Mesodermal cell (in vitro differentiated cells): ENCODE measurements at regions not wholly inside any gene's neighbourhood (a gene's known extent, or its start where the extent isn't known, plus 50 kb on each side); places are given as distances from the start of the nearest gene placed in this dataset.

ENCODE experiments used
- H3K27ac ChIP-seq: 2 replicates; pipeline ENCODE4 v1.7.0; 2013; ENCODE audit warnings: mild to moderate bottlenecking, low read depth, low read length, moderate library complexity; ENCODE audit not compliant: severe bottlenecking
- H3K36me3 ChIP-seq: 2 replicates; pipeline ENCODE4 v1.7.1; 2013; ENCODE audit warnings: mild to moderate bottlenecking, low read length, moderate library complexity; ENCODE audit not compliant: control insufficient read depth, insufficient read depth
- H3K4me1 ChIP-seq: one replicate; pipeline ENCODE4 v1.7.1; 2013; ENCODE audit warnings: mild to moderate bottlenecking, low read length; ENCODE audit not compliant: insufficient read depth, control insufficient read depth, poor library complexity, severe bottlenecking
- H3K4me3 ChIP-seq: 2 replicates; pipeline ENCODE4 v1.7.0; 2013; ENCODE audit warnings: low read length, control low read depth, mild to moderate bottlenecking; ENCODE audit not compliant: insufficient read depth, poor library complexity, severe bottlenecking; ENCODE audit errors: extremely low read depth
- H3K9me3 ChIP-seq: 2 replicates; pipeline ENCODE4 v1.7.1; 2013; ENCODE audit warnings: mild to moderate bottlenecking, low read length, moderate library complexity; ENCODE audit not compliant: control insufficient read depth
- WGBS, 2 experiments: methylation state at CpG; one replicate each; pipeline ENCODE4 v1.1.5; 2013; ENCODE audit warnings: missing lambda C conversion rate in 2 of 2; ENCODE audit not compliant: insufficient coverage in 2 of 2; 5-methylcytosine and 5-hydroxymethylcytosine counted together

- Histone ChIP-seq H3K36me3 (no peaks in the 10 kb centered on the region), H3K4me3 (no peak overlapping the region), H3K27ac (no peak overlapping the region), H3K9me3 (no peaks in the 10 kb centered on the region), H3K4me1 (no peaks in the 10 kb centered on the region)
- WGBS, 2 experiments: no CpG with 5 or more reads among the region's 2 CpGs
Measured at GRCh38 chr2:180161415-180161814, 154.3 kb upstream of the CWC22 start.

GRCh38 chr2:180159921-180160320 lies 152.8 kb upstream of the CWC22 start:
- no peak overlapping the region for H3K27ac ChIP-seq
- no peaks in the 10 kb centered on the region for H3K4me1 ChIP-seq
- no peaks in the 10 kb centered on the region for H3K36me3 ChIP-seq
- no CpG with 5 or more reads among the region's 2 CpGs for WGBS, 2 experiments
- H3K9me3 ChIP-seq: no peaks in the 10 kb centered on the region
- H3K4me3 ChIP-seq: no peak overlapping the region

GRCh38 chr2:180158961-180159360 lies 151.9 kb upstream of the CWC22 start:
- H3K36me3 ChIP-seq: no peaks in the 10 kb centered on the region

GRCh38 chr2:180156651-180157050 lies 149.6 kb upstream of the CWC22 start:
- Histone ChIP-seq H3K4me1 (no peaks in the 10 kb centered on the region), H3K27ac (no peak overlapping the region), H3K36me3 (no peaks in the 10 kb centered on the region), H3K4me3 (no peak overlapping the region), H3K9me3 (no peaks in the 10 kb centered on the region)

More at GRCh38 chr2:180158961-180159360, 151.9 kb upstream of the CWC22 start:
- no peaks in the 10 kb centered on the region for H3K4me1 ChIP-seq
- H3K4me3 ChIP-seq: no peak overlapping the region
- no peaks in the 10 kb centered on the region for H3K9me3 ChIP-seq
- WGBS, 2 experiments: no CpG with 5 or more reads among the region's 2 CpGs
- no peak overlapping the region for H3K27ac ChIP-seq

GRCh38 chr2:180150606-180151005 lies 143.5 kb upstream of the CWC22 start:
- H3K27ac ChIP-seq: no peak overlapping the region
- whole genome bisulfite sequencing, 2 experiments: no CpG with 5 or more reads among the region's 1 CpG
- no peaks in the 10 kb centered on the region for H3K9me3 ChIP-seq
- H3K4me3 ChIP-seq: no peak overlapping the region
- H3K36me3 ChIP-seq: no peaks in the 10 kb centered on the region
- no peaks in the 10 kb centered on the region for H3K4me1 ChIP-seq

- no CpG with 5 or more reads among the region's 2 CpGs for WGBS, 2 experiments
- Histone ChIP-seq H3K36me3 (no peaks in the 10 kb centered on the region), H3K4me1 (no peaks in the 10 kb centered on the region), H3K27ac (no peak overlapping the region), H3K9me3 (no peaks in the 10 kb centered on the region), H3K4me3 (no peak overlapping the region)
Measured at GRCh38 chr2:180146541-180146940, 139.4 kb upstream of the CWC22 start.

GRCh38 chr2:180146114-180146513 lies 139.0 kb upstream of the CWC22 start:
- Histone ChIP-seq H3K9me3 (no peaks in the 10 kb centered on the region), H3K36me3 (no peaks in the 10 kb centered on the region), H3K27ac (no peak overlapping the region), H3K4me3 (no peak overlapping the region), H3K4me1 (no peaks in the 10 kb centered on the region)
- WGBS, 2 experiments: no CpG with 5 or more reads among the region's 1 CpG

- H3K4me1 ChIP-seq: no peaks in the 10 kb centered on the region
- 77 to 100% methylated on average over 1 to 2 of the region's 5 CpGs for WGBS, 2 experiments
Measured at GRCh38 chr2:180145163-180145562, 138.1 kb upstream of the CWC22 start.

GRCh38 chr2:180144338-180144813 lies 137.3 kb upstream of the CWC22 start:
- H3K4me1 ChIP-seq: no peaks in the 10 kb centered on the region
- H3K9me3 ChIP-seq: no peaks in the 10 kb centered on the region
- H3K27ac ChIP-seq: no peak overlapping the region
- H3K4me3 ChIP-seq: no peak overlapping the region
- H3K36me3 ChIP-seq: no peaks in the 10 kb centered on the region

More at GRCh38 chr2:180145163-180145562, 138.1 kb upstream of the CWC22 start:
- Histone ChIP-seq H3K9me3 (no peaks in the 10 kb centered on the region), H3K27ac (no peak overlapping the region), H3K4me3 (no peak overlapping the region), H3K36me3 (no peaks in the 10 kb centered on the region)

GRCh38 chr2:180143633-180144337 lies 136.7 kb upstream of the CWC22 start:
- Histone ChIP-seq H3K4me3 (no peak overlapping the region), H3K36me3 (no peaks in the 10 kb centered on the region), H3K27ac (no peak overlapping the region), H3K9me3 (no peaks in the 10 kb centered on the region), H3K4me1 (no peaks in the 10 kb centered on the region)
- WGBS, 2 experiments: 60% methylated on average over 1 of the region's 5 CpGs; no CpG with 5 or more reads in 1 of the 2 experiments

GRCh38 chr2:180141600-180141999 lies 134.5 kb upstream of the CWC22 start:
- H3K4me1 ChIP-seq: no peaks in the 10 kb centered on the region
- H3K36me3 ChIP-seq: no peaks in the 10 kb centered on the region
- WGBS, 2 experiments: 93 to 100% methylated on average over 1 of the region's 2 CpGs
- no peak overlapping the region for H3K4me3 ChIP-seq
- no peaks in the 10 kb centered on the region for H3K9me3 ChIP-seq
- no peak overlapping the region for H3K27ac ChIP-seq
